Spinal cord (tissue), 9 donors: ENCODE measurements at regions not wholly inside any gene's neighbourhood (a gene's known extent, or its start where the extent isn't known, plus 50 kb on each side); places are given as distances from the start of the nearest gene placed in this dataset.
A peak's percentile ranks its signal among the peaks of the same experiment; 100 is the strongest.

Experiments
- DNase-seq, 6 donors: peaks; one replicate each; pipeline versions ENCODE4 v3.0.0 to v3.0.0-alpha.2; 2013 to 2015; ENCODE audit warnings: low spot score in 6 of 6, low read depth in 4 of 6
- H3K27ac ChIP-seq: one replicate; pipeline ENCODE4 v1.5.1; 2013; ENCODE audit warnings: low read depth, low read length, control low read depth
- H3K27me3 ChIP-seq: one replicate; pipeline ENCODE4 v1.6.1; 2013; ENCODE audit warnings: low read length; ENCODE audit not compliant: control insufficient read depth, insufficient read depth
- H3K36me3 ChIP-seq: one replicate; pipeline ENCODE4 v1.6.1; 2013; ENCODE audit warnings: low read length; ENCODE audit not compliant: control insufficient read depth, insufficient read depth
- H3K4me1 ChIP-seq: one replicate; pipeline ENCODE4 v1.6.1; 2013; ENCODE audit warnings: low read length; ENCODE audit not compliant: control insufficient read depth, insufficient read depth
- H3K4me3 ChIP-seq: one replicate; pipeline ENCODE4 v1.5.1; 2013; ENCODE audit warnings: low read depth, low read length, control low read depth
- H3K9me3 ChIP-seq: one replicate; pipeline ENCODE4 v1.6.1; 2013; ENCODE audit warnings: low read length; ENCODE audit not compliant: control insufficient read depth, insufficient read depth
- WGBS: methylation state at CpG from one replicate; pipeline ENCODE4 v1.1.5; 2013; ENCODE audit warnings: missing lambda C conversion rate; ENCODE audit not compliant: insufficient coverage; 5-methylcytosine and 5-hydroxymethylcytosine counted together
- donor health status: healthy.

DNA sequence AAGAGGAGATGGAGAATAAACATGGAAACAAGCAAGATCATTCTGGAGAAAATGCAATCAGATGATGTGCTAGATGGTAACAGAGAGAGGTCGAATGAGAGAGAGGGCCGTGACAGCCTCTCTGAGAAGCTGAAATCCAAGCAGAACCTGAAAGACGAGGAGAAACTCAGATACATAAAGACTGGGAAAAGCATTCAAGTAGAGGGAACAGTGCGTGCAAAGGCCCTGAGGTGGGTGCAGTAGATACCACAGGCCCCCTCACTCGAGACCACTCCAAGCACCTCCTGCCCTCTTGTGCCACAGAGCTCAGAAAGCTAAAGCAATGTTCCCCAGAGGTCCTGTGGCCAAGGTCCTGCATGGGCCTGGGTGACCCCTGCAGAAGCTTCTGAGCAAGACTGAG is 54.8 kb upstream of the DLK1 start:
- 98% methylated on average over 5 of the region's 5 CpGs for WGBS
- peaks cover 68% of the 10 kb centered on the region for H3K4me1 ChIP-seq
- DNase-seq = no peak
- no peaks in the 10 kb centered on the region for H3K9me3 ChIP-seq
- H3K27me3 ChIP-seq = peaks cover 16% of the 10 kb centered on the region
- no peak overlapping the region for H3K4me3 ChIP-seq
- no peak overlapping the region for H3K27ac ChIP-seq
- no peaks in the 10 kb centered on the region for H3K36me3 ChIP-seq

DNA sequence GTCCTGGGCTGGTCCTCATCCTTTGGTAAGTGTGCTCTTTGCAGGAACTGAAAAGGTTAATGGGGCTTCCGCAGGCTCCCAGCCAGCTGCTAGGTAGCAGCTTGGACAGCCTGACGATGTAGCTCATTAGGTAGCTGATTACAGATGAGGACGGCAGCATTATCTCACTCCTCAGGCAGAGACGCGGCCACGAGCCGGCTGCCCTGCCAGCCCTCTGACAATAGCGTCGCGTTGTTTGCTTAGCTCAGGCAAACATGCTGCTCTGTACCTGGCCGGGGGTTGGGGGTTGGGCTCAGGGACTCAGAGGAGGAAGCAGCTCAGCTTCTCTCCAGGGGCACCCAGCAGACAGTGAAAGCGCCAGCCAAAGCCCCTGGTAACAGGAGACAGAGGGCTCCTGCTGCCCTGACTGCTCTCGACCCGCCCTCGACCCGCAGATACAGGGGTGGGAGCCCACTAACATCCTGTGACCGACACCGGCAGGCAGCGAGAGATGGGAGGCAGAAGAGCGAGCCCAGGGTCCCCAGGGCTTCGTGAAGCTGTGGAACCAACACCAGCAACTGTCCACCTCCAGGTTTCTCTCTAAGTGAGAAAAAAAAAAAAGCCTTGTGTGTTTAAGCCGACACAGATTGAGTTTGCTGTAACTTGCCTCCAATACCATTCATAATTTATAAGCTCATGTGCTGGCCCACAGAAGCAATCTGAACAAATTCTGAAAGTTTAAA is 53.4 kb upstream of the DLK1 start:
- H3K36me3 ChIP-seq = no peaks in the 10 kb centered on the region
- peaks cover 16% of the 10 kb centered on the region for H3K27me3 ChIP-seq
- DNase-seq = peak in 1 of 6 donors; percentile 82
- H3K9me3 ChIP-seq = no peaks in the 10 kb centered on the region
- peaks cover 75% of the 10 kb centered on the region for H3K4me1 ChIP-seq
- no peak overlapping the region for H3K27ac ChIP-seq
- H3K4me3 ChIP-seq = no peak overlapping the region
- 11% methylated on average over 16 of the region's 22 CpGs for WGBS

DNA sequence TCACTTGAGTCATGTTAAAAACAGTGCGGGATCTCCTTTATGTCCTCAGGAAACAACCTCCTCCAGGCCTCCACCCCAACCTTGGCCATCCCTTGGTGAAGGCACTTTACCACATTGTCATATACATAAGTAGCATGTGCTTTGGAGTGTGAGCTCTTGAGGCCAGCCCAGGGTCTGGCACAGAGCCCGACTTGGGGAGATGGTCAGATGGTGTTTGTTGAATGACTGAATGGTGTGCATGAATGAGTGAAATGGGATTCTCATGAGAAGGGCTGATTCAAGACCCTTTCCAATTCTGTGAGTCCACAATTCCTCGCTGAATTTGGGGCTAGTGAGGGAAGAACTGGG is 52.9 kb upstream of the DLK1 start:
- Histone ChIP-seq H3K4me3 (no peak overlapping the region), H3K36me3 (no peaks in the 10 kb centered on the region), H3K9me3 (no peaks in the 10 kb centered on the region), H3K27ac (no peak overlapping the region), H3K27me3 (peaks cover 16% of the 10 kb centered on the region), H3K4me1 (peaks cover 76% of the 10 kb centered on the region)
- 91% methylated on average over 1 of the region's 3 CpGs for WGBS
- no peak for DNase-seq

DNA sequence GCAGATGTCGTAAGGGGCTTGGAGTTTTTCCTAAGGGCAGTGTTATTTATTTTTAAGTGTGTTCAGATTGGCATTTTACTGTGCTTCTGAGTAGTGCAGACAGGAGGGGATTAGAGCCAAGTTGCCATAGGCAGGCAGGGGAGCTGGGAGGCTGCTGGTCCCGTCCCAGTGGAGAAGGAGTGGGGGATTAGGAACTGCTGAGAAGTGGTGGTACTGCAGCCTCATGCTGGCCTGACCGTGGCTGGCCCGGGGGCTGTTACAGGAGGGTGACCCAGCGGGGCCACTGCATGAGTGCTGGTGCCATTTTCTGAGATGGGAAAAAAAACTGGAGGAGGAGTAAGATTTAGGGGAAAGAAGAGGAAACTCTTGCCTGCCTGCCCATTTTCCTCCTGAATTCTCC is 52.3 kb upstream of the DLK1 start:
- Histone ChIP-seq H3K9me3 (no peaks in the 10 kb centered on the region), H3K4me1 (peaks cover 75% of the 10 kb centered on the region), H3K27me3 (peaks cover 16% of the 10 kb centered on the region), H3K36me3 (no peaks in the 10 kb centered on the region), H3K27ac (no peak overlapping the region), H3K4me3 (no peak overlapping the region)
- no peak for DNase-seq
- 57% methylated on average over 5 of the region's 5 CpGs for WGBS

DNA sequence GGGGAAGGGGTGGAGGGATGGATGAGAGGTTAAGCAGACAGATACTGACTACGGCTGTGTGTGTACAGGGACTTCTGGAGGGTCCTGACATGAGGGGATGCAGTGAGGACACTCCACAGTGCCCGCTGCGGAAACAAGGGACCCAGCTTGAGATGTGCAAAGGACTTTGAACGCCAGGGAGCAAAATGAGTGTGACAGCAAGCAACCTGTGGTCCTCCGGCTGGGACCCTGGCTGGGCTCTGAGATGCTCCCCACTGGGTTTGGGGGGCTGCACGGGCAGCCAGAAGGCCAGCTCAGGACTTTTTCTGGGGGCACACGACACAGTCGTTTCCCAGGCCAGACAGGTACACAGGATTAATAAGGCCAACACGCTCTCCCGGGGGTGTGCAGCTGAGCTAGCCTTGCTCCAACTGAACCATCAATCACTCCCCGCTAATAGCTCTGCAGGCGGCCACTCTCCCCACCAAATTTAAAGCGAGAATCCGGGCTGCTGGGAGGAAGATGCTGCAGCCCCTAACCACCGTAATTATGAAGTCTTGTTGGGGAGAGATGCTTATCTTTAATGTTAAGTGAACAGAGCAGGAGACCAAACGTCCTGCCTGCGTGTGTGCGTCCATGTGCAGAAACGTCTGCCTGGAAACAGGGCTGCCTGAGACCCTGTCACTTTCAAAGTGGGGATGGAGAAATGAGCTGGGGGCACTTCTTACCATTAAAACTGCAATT is 51.6 kb upstream of the DLK1 start:
- H3K27ac ChIP-seq = no peak overlapping the region

DNA sequence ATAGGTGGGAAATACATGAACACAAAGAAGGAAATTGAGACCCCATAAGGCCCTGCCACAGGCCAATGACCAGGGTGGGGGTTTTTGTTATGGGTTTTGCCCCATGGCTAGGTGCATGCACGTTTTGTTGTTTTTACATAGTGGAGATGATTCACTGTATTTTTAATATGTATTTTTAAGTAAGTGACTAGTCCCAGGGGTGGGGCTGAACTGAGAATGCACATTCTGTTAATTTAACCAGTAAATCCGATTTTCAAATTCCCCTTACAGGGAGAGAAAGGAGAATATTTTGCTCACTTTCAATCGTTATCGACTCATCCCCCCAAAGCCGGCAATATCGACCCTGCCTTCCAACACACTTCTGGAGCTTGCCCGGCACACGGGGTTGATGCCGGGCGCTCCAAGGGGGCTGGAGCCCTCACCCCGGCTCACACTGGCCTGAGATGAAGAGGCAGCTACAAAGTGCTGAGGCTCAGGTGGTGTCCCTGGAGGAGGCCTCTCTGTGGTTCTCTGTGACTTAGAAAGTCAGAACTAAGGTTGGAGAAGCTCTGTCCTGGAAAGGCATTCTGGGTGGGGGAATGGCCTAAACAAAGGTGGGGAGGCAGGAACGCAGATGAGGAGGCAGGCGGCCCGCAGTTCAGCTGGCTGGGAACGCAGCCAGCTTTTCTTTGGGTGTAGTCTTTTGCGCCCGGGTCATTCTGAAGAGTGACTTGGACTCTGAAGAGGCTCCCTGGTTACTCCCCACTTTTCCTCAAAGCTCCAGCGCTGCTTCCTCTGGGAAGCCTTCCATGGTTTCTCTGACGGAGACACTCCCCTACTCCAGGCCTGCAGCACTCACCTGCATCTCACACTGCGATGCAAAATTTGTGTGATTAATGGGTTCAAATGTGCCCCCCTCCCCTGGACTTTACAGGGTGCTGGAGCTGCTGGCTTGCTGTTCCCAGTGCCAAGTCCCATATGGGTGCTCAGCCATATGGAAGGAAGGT is 50.7 kb upstream of the DLK1 start:
- no peak overlapping the region for H3K27ac ChIP-seq
- H3K4me3 ChIP-seq = no peak overlapping the region
- H3K4me1 ChIP-seq = peaks cover 75% of the 10 kb centered on the region
- no peaks in the 10 kb centered on the region for H3K36me3 ChIP-seq
- DNase-seq = no peak
- 65% methylated on average over 12 of the region's 20 CpGs for WGBS
- H3K27me3 ChIP-seq = peaks cover 13% of the 10 kb centered on the region
- H3K9me3 ChIP-seq = no peaks in the 10 kb centered on the region

More for the DNA sequence above, 51.6 kb upstream of the DLK1 start:
- Histone ChIP-seq H3K4me1 (peaks cover 75% of the 10 kb centered on the region), H3K9me3 (no peaks in the 10 kb centered on the region), H3K4me3 (no peak overlapping the region), H3K27me3 (peaks cover 15% of the 10 kb centered on the region), H3K36me3 (no peaks in the 10 kb centered on the region)
- peak in 1 of 6 donors; percentile 55 for DNase-seq
- 49% methylated on average over 10 of the region's 19 CpGs for WGBS
